A673 (cell line): ENCODE measurements at regions not wholly inside any gene's neighbourhood (a gene's known extent, or its start where the extent isn't known, plus 50 kb on each side); places are given as distances from the start of the nearest gene placed in this dataset.

ENCODE experiments used
- BruUV-seq: library from RNA; stranded (reverse); fragments of 400-500 nt; replicated peaks from 2 replicates; lab custom pipeline; 2021; lab: Mats Ljungman, UMichigan
- CTCF ChIA-PET: fragments of 300-600 bp; sonication (Branson Sonifier 250); formaldehyde crosslinking; loops from one replicate; lab custom pipeline; 2022; ENCODE audit warnings: antibody characterized with exemption; lab: Charles Lee
- POLR2A ChIA-PET: fragments of 300-600 bp; sonication (Branson Sonifier 250); formaldehyde crosslinking; loops from one replicate; lab custom pipeline; 2022; ENCODE audit warnings: antibody characterized with exemption; ENCODE audit not compliant: low non-redundant PET; lab: Charles Lee
- DNase-seq: peaks from one replicate; pipeline ENCODE4 v3.0.0-alpha.2; 2015; ENCODE audit warnings: low spot score
- H3K27ac ChIP-seq: fragments of 200-600 bp; sonication (generic); 2 replicates; pipeline ENCODE4 v1.5.1; 2016; ENCODE audit warnings: mixed run types, low read depth, mild to moderate bottlenecking, mixed read lengths, antibody characterized with exemption, low read length; ENCODE audit not compliant: poor library complexity, severe bottlenecking
- H3K27me3 ChIP-seq: fragments of 200-600 bp; sonication (generic); replicated peaks from 2 replicates; pipeline ENCODE4 v1.6.1; 2017; ENCODE audit warnings: mixed run types, low read depth, mild to moderate bottlenecking, mixed read lengths, antibody characterized with exemption, low read length; ENCODE audit not compliant: insufficient read depth, poor library complexity
- H3K36me3 ChIP-seq: fragments of 200-600 bp; sonication (generic); 2 replicates; pipeline ENCODE4 v1.6.1; 2016; ENCODE audit warnings: mixed run types, mild to moderate bottlenecking, mixed read lengths, antibody characterized with exemption, low read length; ENCODE audit not compliant: insufficient read depth, poor library complexity, severe bottlenecking
- H3K4me1 ChIP-seq: fragments of 200-600 bp; sonication (generic); 2 replicates; pipeline ENCODE4 v1.6.1; 2017; ENCODE audit warnings: mixed run types, mild to moderate bottlenecking, mixed read lengths, antibody characterized with exemption, low read length; ENCODE audit not compliant: insufficient read depth, poor library complexity, severe bottlenecking
- H3K4me3 ChIP-seq: fragments of 200-600 bp; sonication (generic); 2 replicates; pipeline ENCODE4 v1.5.1; 2016; ENCODE audit warnings: low read depth, mixed run types, mild to moderate bottlenecking, mixed read lengths, low read length; ENCODE audit not compliant: poor library complexity, severe bottlenecking
- H3K9me3 ChIP-seq: fragments of 200-600 bp; sonication (generic); 2 replicates; pipeline ENCODE4 v1.6.1; 2016; ENCODE audit warnings: mixed run types, low read depth, mild to moderate bottlenecking, mixed read lengths, antibody characterized with exemption, low read length; ENCODE audit not compliant: poor library complexity, severe bottlenecking
- CTCF ChIP-seq: fragments of 300-800, 200-600 bp; sonication (generic); conservative IDR thresholded peaks from 2 replicates; pipeline ENCODE4 v1.5.1; 2017; ENCODE audit warnings: low read depth, mild to moderate bottlenecking, antibody characterized with exemption, low read length, moderate library complexity, mixed read lengths
- EZH2 ChIP-seq: fragments of 200-600 bp; sonication (generic); IDR thresholded peaks from 2 replicates; pipeline ENCODE4 v1.6.1; 2017; ENCODE audit warnings: borderline replicate concordance, low read depth, mild to moderate bottlenecking, mixed read lengths, antibody characterized with exemption, low read length; ENCODE audit not compliant: poor library complexity, severe bottlenecking
- intact Hi-C: fragments of 100-400 bp; cut with micrococcal nuclease; formaldehyde crosslinking; loops from one replicate; pipeline ENCODE4 v1.10.0; 2022; ENCODE audit not compliant: unreplicated experiment

- TF ChIP-seq CTCF = no peak
- TF ChIP-seq EZH2 = no peak
- Histone ChIP-seq H3K4me3 (no peak overlapping the region), H3K36me3 (no peaks in the 10 kb centered on the region), H3K27ac (no peak overlapping the region), H3K4me1 (no peaks in the 10 kb centered on the region), H3K27me3 (no peaks in the 10 kb centered on the region), H3K9me3 (no peaks in the 10 kb centered on the region)
- DNase-seq = no peak
- intact Hi-C loops = no loop called here
- ChIA-PET CTCF (no interaction called here), POLR2A (no interaction called here)
- no TSS peak for BruUV-seq
Measured at GRCh38 chr10:71066600-71066999, 145.8 kb upstream of the UNC5B start.

GRCh38 chr10:71067098-71067740 is 145.2 kb upstream of the UNC5B start:
- Histone ChIP-seq H3K4me1 (no peaks in the 10 kb centered on the region), H3K9me3 (no peaks in the 10 kb centered on the region), H3K36me3 (no peaks in the 10 kb centered on the region), H3K4me3 (no peak overlapping the region), H3K27ac (no peak overlapping the region), H3K27me3 (no peaks in the 10 kb centered on the region)
- BruUV-seq = no TSS peak
- TF ChIP-seq EZH2 = no peak
- no peak for TF ChIP-seq CTCF
- no peak for DNase-seq
- CTCF ChIA-PET = no interaction called here
- POLR2A ChIA-PET = no interaction called here
- intact Hi-C loops = no loop called here

DNA sequence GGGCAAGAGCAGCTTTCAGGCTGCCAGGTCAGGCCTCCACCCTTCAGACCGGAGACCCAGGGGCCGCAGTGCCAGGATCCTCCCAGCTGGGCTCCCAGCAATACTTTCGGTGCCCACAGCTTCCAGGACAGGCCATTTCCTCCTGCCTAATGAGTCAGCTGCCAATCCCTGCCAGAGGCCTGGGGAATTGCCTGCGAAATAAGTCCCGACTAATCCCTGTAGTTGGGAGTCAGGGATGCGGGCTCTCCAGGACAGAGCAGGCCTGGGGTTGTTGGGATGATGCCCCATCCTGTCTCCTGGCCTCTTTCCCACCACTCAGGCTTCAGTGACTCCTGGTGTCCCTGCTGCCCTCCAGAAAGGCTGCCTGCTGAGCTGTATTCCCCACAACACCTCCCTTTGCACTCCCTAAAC is 143.5 kb upstream of the UNC5B start:
- intact Hi-C loops = no loop called here
- DNase-seq = no peak
- TF ChIP-seq EZH2 (no peak), CTCF (no peak)
- Histone ChIP-seq H3K4me1 (no peaks in the 10 kb centered on the region), H3K27me3 (peaks cover 3% of the 10 kb centered on the region), H3K9me3 (no peaks in the 10 kb centered on the region), H3K27ac (no peak overlapping the region), H3K4me3 (no peak overlapping the region), H3K36me3 (no peaks in the 10 kb centered on the region)
- ChIA-PET POLR2A (interaction anchor here (0.5 kb wide), 1 partner anchor 14 kb away, joined by 3 read pairs; no protein-coding TSS in a partner anchor), CTCF (no interaction called here)
- no TSS peak for BruUV-seq
